ENCODE measurements at regions not wholly inside any gene's neighbourhood (a gene's known extent, or its start where the extent isn't known, plus 50 kb on each side); places are given as distances from the start of the nearest gene placed in this dataset.

- Histone ChIP-seq H4K20me1 (ENCODE audit: control insufficient read depth, extremely low read depth, insufficient read depth, low read length) (no peaks in the 10 kb centered on the region), H3K27me3 (ENCODE audit: control insufficient read depth, extremely low read depth, insufficient read depth, low read length) (no peaks in the 10 kb centered on the region), H3K4me2 (ENCODE audit: control insufficient read depth, extremely low read depth, insufficient read depth, low read depth, low read length) (no peak overlapping the region), H3K36me3 (ENCODE audit: control insufficient read depth in 2 of 2, extremely low read depth in 1 of 2, insufficient read depth in 2 of 2, low read length in 2 of 2) (no peaks in the 10 kb centered on the region), H3K9me3 (ENCODE audit: control insufficient read depth, low read depth, low read length) (peaks cover 2% of the 10 kb centered on the region), H2AFZ (ENCODE audit: control insufficient read depth, low read length) (no peak overlapping the region), H3K4me3 (ENCODE audit: control insufficient read depth in 2 of 3, extremely low read depth in 1 of 3, insufficient read depth in 2 of 3, low read depth in 1 of 3, low read length in 3 of 3) (no peak overlapping the region), H3K9ac (ENCODE audit: control insufficient read depth, extremely low read depth, insufficient read depth, low read length) (no peak overlapping the region), H3K4me1 (ENCODE audit: control insufficient read depth, extremely low read depth, insufficient read depth, low read length) (no peaks in the 10 kb centered on the region), H3K79me2 (ENCODE audit: control insufficient read depth, insufficient read depth, low read length) (no peaks in the 10 kb centered on the region), H3K9me1 (ENCODE audit: control insufficient read depth, extremely low read depth, insufficient read depth, low read length) (no peaks in the 10 kb centered on the region), H3K27ac (ENCODE audit: control insufficient read depth, insufficient read depth, low read length) (no peak overlapping the region)
- dilution Hi-C loops (cut with MboI; ENCODE audit: extremely low pct_ligation_motif_present, low sequenced_read_pairs): no loop called here
- FAIRE-seq (no peak), DNase-seq (ENCODE audit: low read depth, low spot score) (no peak)
- TF ChIP-seq, protein P1, sequence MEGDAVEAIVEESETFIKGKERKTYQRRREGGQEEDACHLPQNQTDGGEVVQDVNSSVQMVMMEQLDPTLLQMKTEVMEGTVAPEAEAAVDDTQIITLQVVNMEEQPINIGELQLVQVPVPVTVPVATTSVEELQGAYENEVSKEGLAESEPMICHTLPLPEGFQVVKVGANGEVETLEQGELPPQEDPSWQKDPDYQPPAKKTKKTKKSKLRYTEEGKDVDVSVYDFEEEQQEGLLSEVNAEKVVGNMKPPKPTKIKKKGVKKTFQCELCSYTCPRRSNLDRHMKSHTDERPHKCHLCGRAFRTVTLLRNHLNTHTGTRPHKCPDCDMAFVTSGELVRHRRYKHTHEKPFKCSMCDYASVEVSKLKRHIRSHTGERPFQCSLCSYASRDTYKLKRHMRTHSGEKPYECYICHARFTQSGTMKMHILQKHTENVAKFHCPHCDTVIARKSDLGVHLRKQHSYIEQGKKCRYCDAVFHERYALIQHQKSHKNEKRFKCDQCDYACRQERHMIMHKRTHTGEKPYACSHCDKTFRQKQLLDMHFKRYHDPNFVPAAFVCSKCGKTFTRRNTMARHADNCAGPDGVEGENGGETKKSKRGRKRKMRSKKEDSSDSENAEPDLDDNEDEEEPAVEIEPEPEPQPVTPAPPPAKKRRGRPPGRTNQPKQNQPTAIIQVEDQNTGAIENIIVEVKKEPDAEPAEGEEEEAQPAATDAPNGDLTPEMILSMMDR (optimal IDR thresholded peaks at IDR 0.05 in 1 of 3, IDR thresholded peaks at IDR 0.05 in 1 of 3, conservative IDR thresholded peaks at IDR 0.05 in 1 of 3; ENCODE audit: extremely low read depth in 1 of 3, insufficient read depth in 2 of 3, low read length in 3 of 3): no peak
- TF ChIP-seq EZH2 (IDR thresholded peaks at IDR 0.05; ENCODE audit: low read length): no peak
Observed at GRCh38 chr4:97038146-97038516, 1105.1 kb downstream of the STPG2 start.

GRCh38 chr4:97072666-97073065, 1070.6 kb downstream of the STPG2 start:
- Histone ChIP-seq H2AFZ (ENCODE audit: control insufficient read depth, low read length) (no peak overlapping the region), H3K9ac (ENCODE audit: control insufficient read depth, extremely low read depth, insufficient read depth, low read length) (no peak overlapping the region), H3K4me1 (ENCODE audit: control insufficient read depth, extremely low read depth, insufficient read depth, low read length) (no peaks in the 10 kb centered on the region), H3K9me3 (ENCODE audit: control insufficient read depth, low read depth, low read length) (no peaks in the 10 kb centered on the region), H3K9me1 (ENCODE audit: control insufficient read depth, extremely low read depth, insufficient read depth, low read length) (no peaks in the 10 kb centered on the region), H4K20me1 (ENCODE audit: control insufficient read depth, extremely low read depth, insufficient read depth, low read length) (no peaks in the 10 kb centered on the region), H3K4me2 (ENCODE audit: control insufficient read depth, extremely low read depth, insufficient read depth, low read depth, low read length) (no peak overlapping the region), H3K27ac (ENCODE audit: control insufficient read depth, insufficient read depth, low read length) (no peak overlapping the region), H3K36me3 (ENCODE audit: control insufficient read depth in 2 of 2, extremely low read depth in 1 of 2, insufficient read depth in 2 of 2, low read length in 2 of 2) (no peaks in the 10 kb centered on the region), H3K4me3 (ENCODE audit: control insufficient read depth in 2 of 3, extremely low read depth in 1 of 3, insufficient read depth in 2 of 3, low read depth in 1 of 3, low read length in 3 of 3) (no peak overlapping the region), H3K27me3 (ENCODE audit: control insufficient read depth, extremely low read depth, insufficient read depth, low read length) (no peaks in the 10 kb centered on the region), H3K79me2 (ENCODE audit: control insufficient read depth, insufficient read depth, low read length) (no peaks in the 10 kb centered on the region)
- FAIRE-seq (no peak), DNase-seq (ENCODE audit: low read depth, low spot score) (no peak)
- TF ChIP-seq, protein P1 (optimal IDR thresholded peaks at IDR 0.05 in 1 of 3, IDR thresholded peaks at IDR 0.05 in 1 of 3, conservative IDR thresholded peaks at IDR 0.05 in 1 of 3; ENCODE audit: extremely low read depth in 1 of 3, insufficient read depth in 2 of 3, low read length in 3 of 3): no peak
- TF ChIP-seq EZH2 (IDR thresholded peaks at IDR 0.05; ENCODE audit: low read length): no peak
- dilution Hi-C loops (cut with MboI; ENCODE audit: extremely low pct_ligation_motif_present, low sequenced_read_pairs): no loop called here

Measured in keratinocyte (primary cell).